Activated effector memory CD4-positive, alpha-beta T cell treated with anti-CD3 and anti-CD28 coated beads, Interleukin-2, amount 50 U/mL, for 16 hours (primary cell): ENCODE measurements at regions not wholly inside any gene's neighbourhood (a gene's known extent, or its start where the extent isn't known, plus 50 kb on each side); places are given as distances from the start of the nearest gene placed in this dataset.
"Not testable (repeated sequence)": the region's sequence is repeated elsewhere in the genome, so short reads cannot be mapped to it uniquely, and the experiment has no call there.

Experiments used
- DNase-seq: peaks from one replicate; pipeline ENCODE4 v3.0.0-alpha.2; 2020

DNA sequence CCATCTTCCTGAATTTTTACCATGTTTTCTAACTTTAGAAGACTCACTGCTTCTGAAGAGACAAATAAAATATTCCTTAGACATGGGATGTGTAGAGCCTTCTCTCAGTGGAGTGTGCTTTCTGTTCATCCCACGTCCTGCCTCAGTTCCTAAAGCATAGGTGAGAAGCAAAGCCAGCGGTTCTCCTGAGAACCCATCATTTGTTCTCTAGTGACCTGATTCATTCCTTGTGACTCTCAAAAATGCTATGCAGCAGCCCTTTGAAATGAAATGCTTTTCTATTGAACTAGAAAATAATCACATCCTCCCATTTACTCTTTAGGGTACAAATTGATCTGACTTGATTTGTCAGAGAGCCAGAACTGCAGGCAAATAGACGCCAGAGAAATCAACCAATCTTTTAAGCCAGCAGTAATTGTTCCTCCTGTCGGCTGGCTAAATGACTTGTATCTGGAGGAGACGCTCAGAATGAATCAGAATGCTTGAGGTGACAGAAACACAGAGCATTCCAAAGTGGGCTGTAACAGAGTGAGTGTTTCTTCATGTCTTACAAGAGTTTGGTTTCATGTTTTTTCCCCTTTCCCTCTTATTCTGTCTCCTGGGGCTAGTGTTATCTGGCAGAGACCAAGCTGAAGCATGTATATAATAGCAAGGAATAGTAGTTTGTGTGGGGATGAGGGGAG is 81.3 kb upstream of the TMEM178A start:
- no peak for DNase-seq

DNA sequence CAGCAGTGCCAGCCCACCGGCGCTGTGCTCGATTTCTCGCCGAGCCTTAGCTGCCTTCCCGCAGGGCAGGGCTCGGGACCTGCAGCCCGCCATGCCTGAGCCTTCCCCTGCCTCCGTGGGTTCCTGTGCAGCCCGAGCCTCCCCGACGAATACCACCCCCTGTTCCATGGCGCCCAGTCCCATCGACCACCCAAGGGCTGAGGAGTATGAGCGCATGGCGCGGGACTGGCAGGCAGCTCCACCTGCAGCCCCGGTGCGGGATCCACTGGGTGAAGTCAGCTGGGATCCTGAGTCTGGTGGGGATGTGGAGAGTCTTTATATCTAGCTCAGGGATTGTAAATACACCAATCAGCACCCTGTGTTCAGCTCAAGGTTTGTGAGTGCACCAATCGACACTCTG is 80.2 kb upstream of the TMEM178A start:
- DNase-seq = not testable (repeated sequence)

DNA sequence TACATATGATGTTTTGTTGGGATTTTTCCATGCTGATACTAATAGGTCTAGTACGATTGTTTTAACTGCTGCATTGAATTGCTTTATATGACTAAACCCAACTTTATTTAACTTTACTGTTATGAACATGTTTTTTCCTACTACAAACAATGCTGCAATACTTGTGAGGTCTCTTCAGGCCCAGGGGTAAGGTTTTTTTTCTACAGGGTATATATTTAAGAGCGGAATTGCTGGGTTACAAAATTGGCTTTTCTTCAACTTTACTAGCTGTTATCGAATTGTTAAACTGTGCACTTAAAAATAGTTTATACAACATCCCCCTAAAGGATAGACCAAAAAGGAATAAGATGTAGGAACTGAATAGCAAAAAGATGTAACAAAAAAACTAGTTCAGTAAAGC is 78.5 kb upstream of the TMEM178A start:
- DNase-seq = no peak

DNA sequence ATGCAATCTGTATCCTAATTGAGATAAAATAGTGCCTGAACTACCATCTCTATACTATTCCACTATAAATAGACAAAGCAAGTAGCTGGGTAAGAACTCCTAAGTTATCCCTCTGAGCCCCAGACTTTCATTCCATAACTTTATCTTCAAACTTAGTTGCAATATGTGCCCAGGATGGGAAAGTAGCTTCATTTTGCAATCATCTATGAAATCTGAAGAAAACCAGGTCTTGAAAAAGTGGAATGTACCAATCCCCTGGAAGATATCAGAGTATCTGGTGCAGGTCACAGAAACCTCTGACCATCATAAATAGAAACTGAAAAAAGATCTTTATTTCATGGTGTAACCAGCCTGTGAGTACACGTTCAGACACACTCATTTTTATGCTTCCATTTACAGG is 78.1 kb upstream of the TMEM178A start:
- no peak for DNase-seq

DNA sequence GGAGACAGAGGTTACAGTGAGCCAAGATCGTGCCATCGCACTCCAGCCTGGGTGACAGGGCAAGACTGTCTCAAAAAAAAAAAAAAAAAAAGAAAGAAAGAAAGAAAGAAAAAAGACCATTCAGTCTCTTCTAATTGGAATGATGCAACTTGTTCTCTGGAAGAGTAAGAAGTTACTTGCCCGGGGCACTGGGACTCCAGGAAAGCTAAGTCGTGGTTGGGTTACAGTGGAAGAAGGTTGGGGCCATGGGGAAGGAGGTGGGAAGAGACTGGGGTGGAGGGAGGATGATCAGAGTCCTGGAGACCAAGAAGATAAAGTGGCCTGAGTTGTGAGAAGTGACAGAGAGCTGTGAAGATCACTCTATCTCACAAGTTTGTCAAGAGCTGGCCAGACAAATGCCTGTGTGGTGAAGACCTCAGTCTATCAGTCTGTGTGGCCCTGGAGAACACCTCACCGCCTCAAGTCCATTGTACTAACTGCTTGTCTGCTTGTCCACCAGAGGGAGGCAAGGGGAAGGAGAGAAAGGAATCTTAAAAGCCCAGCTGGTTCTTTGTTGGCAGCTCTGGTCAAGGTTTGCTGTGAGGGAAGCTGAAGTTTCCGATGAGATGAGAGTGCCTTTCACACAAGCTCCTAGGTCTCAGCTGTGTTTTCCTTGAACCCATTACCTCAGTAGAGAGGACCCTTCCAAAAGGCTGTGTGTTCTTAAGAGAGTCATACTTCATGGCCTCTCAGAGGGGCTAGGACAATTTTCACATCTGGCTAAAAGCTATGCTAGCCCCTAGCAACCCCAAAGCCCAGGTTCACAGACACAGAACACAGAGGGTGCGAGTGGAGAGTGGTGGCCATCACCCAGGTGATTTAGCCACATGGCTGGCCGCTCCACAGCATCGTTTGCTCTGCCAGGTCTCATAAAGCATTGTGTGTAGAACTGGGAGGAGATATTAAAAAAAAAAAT is 72.0 kb upstream of the TMEM178A start:
- DNase-seq = no peak

DNA sequence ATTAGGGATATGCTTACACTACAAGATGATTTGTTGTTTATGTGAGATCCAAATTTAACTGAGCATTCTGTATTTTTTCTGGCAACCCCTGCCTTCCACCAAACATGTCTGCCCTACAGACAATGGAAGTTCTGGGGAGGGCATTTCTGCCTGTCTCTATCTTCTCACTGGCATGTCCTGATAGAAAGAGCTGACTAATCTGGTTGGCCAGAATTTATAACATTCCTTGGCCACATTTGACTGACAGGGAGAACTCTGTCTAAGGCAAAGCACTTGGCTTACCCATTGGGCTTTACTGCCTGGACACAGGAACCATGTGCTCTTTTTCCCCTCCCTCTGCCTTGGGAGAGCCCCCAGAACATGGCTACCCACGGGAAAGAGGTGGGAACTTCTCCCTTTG is 70.6 kb upstream of the TMEM178A start:
- no peak for DNase-seq

DNA sequence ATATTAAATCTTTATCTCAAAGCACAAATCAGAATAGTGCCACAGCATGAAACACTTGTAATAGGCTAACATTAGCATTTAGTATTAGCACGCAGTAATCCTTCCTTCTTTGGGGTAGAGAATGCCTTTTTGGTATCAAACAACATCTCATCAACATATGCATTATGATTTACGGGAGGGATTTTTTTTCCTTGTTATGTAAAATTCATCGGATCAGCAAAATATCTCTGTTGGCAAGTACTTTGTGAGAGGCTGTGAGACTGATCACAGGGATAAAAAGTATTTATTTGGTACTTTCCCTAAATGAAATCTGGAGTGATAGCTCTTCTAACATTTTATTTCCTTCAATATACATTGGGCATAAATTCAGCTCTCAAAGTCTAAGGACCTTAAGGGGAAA is 68.4 kb upstream of the TMEM178A start:
- no peak for DNase-seq

DNA sequence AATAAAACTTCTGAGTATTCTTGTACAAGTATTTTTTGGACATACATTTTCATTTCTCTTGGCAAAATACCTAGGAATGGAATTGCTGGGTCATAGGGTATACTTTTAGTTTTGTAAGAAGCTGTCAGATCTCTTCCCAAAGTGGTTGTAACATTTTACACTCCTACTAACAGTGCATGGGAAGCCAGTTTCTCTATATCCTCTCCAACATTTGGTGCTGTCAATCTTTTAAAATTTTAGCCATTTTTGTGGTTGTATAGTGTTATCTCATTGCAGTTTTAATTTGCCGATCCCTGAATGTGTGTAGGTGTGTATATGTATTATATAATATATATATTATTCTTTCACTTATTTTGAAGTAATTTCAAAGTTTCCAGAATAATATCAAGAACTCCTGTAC is 63.1 kb upstream of the TMEM178A start:
- no peak for DNase-seq

DNA sequence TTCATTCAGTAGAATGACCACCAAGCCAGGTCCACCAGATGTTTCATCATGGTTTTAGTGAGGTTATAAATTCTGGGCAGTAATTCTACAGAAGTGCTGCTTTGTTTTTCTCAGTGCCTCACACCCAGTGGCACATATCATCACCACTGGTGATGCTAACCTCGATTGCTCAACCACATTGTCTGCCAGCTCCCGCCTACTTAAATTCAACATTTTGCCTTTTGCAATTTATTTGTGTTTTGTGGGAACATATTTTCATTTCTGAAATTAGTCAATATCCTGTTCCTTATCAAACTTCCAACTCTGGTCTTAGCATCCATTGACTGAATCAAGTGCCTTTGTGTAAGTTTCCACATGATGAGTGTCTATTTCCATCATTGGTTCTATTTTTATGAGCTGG is 62.3 kb upstream of the TMEM178A start:
- DNase-seq = no peak

DNA sequence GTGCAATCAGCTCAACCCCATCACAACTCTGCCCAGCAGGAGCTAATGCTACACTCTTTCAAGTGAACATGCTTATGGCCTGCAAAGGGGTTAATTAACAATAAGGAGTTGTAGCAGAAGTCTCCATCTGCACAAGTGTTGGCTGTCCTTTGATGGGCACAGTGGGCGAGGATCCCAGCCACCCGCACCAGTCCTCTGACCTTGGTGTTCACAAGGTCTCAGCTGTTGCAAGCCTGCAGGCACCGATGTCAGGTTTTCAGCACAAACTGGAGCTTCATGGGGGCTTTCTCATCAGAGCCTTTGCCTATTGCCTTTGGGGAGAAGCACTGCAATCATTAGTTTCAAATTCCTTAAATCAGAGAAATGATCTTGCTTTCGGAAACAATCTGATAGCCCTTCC is 60.9 kb upstream of the TMEM178A start:
- DNase-seq = no peak

DNA sequence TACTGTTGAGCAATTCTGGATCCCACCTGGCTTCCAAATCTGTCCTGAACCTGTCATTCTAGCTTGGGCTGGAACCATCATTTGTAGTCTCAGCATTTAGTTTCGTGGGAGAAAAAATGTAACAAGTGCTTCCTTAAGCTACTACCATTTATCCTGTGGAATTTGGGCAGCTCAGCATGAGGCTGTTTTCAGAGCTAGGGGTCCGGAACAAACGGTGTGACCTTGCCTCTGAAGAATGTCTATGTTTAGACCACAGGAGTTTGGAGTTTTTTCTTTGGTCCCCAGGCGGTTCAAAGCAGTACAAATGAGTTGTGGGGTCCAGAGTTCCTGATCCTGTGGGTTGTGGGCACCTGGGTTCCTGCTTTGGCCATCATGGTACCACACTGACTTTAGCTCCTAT is 59.1 kb upstream of the TMEM178A start:
- DNase-seq = no peak

DNA sequence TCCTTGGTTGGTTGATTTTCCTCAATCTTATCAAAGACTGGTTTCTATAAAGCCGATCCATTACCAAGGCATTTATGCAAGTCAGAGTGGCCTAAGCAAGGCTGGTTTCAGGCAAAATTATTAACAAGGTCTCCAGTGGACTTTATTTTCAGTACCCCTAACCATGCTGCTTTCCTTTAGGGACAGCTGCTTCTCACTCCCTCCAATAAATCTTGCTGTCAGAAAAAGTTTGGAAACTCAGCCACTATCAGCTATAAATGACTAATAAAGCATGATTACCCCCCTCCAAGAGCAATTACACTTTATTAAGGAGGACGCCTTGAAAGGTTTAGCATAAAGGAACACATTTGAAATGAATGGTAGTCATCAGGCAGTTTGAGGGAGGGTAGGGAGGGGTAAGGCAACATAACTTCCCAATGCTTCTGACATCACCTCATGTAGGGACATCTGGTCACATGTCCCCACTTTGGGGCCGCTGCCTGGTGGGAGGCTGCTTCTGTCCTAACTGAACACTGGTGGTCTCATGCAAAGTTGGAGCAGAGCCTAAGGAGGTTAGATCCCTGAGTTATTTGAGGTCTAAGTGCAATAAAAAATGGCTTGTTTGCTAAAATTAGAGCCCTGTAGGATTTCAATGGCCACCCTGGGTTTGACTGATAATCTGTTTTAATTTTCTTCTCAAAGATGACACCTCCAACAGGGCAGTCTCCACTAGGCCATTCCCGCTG is 58.0 kb upstream of the TMEM178A start:
- no peak for DNase-seq

DNA sequence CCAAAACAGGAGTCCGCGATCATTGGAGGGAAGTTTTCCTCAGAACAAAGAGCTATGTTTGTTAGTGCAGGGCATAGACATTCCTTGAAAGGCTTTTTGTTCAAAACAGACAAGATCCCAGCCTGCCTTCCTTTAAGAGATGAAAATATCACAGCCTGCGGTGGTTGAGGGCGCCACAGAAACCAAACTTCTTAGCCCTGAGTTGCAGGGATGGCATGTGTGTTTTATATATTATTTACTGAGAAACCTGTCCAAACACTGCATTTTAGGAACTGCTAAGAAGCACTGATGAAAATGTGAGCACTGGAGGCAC is 57.5 kb upstream of the TMEM178A start:
- DNase-seq = no peak

DNA sequence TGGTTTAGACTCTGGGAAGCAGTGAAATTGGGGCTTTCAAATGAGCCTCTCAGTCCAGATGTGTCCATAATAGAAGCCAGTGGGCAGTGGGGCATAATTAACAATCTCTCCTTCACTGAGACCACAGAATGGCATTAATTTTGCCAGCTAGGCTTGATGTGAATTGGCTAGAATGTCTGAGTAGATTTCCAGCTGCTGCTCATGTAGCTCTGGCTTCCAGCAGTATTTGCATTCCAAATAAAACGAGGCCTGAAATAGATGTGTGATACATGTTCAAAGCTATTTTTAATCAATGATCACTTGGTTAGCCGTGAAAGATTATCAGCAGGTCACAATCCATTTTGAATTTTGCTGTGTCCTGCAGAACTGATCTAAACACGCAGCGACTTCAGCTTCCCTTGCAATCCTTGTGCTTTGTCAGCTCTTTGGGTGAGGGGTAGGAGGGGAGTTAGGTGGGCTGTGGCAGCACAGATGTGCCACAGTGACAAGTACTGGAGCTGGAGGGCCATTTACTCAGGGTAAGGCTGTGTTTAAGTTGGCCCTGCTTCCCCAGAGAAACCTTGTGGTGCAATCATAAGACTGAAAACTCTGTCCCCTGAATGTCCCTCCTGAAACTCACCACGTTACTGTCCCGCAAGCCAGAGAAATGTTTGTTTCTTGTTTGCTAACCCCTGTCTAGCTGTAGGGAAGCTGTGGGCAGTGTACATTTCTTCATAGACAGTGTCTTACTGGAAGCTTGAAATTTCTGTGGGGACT is 56.9 kb upstream of the TMEM178A start:
- DNase-seq = no peak

DNA sequence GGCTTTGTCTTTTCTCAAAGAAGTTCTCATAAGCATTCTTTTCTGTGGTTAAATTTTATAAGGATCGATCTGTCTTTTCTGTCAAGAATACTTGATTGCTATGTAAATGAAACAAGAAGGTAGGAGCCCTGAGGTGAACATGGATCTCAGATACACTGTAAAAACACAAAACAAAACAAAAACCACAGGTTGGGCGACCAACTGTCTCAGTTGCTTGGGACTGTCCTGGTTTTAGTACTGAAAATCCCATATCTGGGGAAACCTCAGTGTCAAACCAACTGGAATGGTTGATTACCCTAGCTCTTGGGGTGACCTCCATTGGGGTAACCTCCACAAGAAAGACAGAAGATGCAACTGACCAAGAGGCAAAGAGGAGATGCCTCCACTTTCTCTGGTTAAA is 55.8 kb upstream of the TMEM178A start:
- DNase-seq = no peak

DNA sequence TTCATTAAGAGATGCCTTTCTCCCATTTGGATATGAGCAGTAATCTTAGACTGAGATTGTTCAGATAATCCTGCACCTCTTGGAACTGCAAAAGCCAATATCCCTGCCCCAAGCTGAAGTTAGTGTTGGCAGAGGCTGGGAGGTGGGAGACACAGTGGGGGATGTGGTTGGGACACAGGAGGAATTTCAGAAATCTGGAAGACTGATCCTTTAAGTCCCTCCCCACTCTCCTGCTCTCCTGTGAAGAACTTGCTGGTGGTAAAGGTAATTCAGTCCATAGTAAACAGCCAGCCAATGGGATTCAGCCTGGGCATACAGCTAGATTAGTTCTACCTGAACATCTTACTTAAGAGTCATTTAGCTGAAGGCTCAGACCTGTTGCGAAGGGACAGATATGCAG is 50.0 kb upstream of the TMEM178A start:
- no peak for DNase-seq
